Kidney (tissue), 13 donors: ENCODE measurements at regions not wholly inside any gene's neighbourhood (a gene's known extent, or its start where the extent isn't known, plus 50 kb on each side); places are given as distances from the start of the nearest gene placed in this dataset.

ENCODE experiments used
- DNase-seq, 5 donors: peaks; one replicate each; pipeline ENCODE4 v3.0.0-alpha.2; 2013 to 2020
- FAIRE-seq: peaks from 2 replicates; lab custom pipeline; 2012; peaks lifted over from hg19 to GRCh38; lab: Jason Lieb, UNC
- H3K27ac ChIP-seq, 2 donors: one replicate each; pipeline ENCODE4 v1.7.0; 2013; ENCODE audit warnings: low read depth in 2 of 2, low read length in 2 of 2, inconsistent platforms in 1 of 2
- H3K27me3 ChIP-seq: one replicate; pipeline ENCODE4 v1.7.1; 2013; ENCODE audit warnings: low read length, inconsistent platforms; ENCODE audit not compliant: control insufficient read depth, insufficient read depth
- H3K36me3 ChIP-seq, 3 donors: one replicate each; pipeline versions ENCODE4 v1.7.0 to v1.7.1; 2013; ENCODE audit warnings: low read length in 3 of 3, control low read depth in 1 of 3, inconsistent platforms in 1 of 3; ENCODE audit not compliant: insufficient read depth in 3 of 3, control insufficient read depth in 2 of 3
- H3K4me1 ChIP-seq, 3 donors: one replicate each; pipeline versions ENCODE4 v1.7.0 to v1.7.1; 2013; ENCODE audit warnings: low read length in 3 of 3, inconsistent platforms in 1 of 3, low read depth in 1 of 3; ENCODE audit not compliant: control insufficient read depth in 2 of 3, insufficient read depth in 2 of 3
- H3K4me3 ChIP-seq, 3 donors: one replicate each; pipeline versions ENCODE4 v1.7.0 to v1.8.1; 2013; ENCODE audit warnings: low read length in 3 of 3, control low read depth in 1 of 3, inconsistent platforms in 1 of 3
- H3K9ac ChIP-seq, 3 donors: one replicate each; pipeline versions ENCODE4 v1.7.0 to v1.7.1; 2013; ENCODE audit warnings: low read length in 3 of 3, control low read depth in 1 of 3, inconsistent platforms in 1 of 3
- H3K9me3 ChIP-seq, 3 donors: one replicate each; pipeline versions ENCODE4 v1.7.0 to v1.7.1; 2013; ENCODE audit warnings: low read length in 3 of 3, control low read depth in 1 of 3, inconsistent platforms in 1 of 3; ENCODE audit not compliant: control insufficient read depth in 2 of 3, insufficient read depth in 1 of 3
- CTCF ChIP-seq: IDR thresholded peaks from 3 replicates; pipeline ENCODE4 v1.5.1; 2012; ENCODE audit warnings: mild to moderate bottlenecking, moderate library complexity, borderline replicate concordance; ENCODE audit not compliant: insufficient read depth; ENCODE audit errors: extremely low read depth
- intact Hi-C: fragments of 100-400 bp; cut with DNase I; formaldehyde crosslinking; loops from one replicate; pipeline ENCODE4 v1.11.1; 2022
- donor health status: control.
- donor health status: control.
- donor health status: control.
- donor health status: control.
- donor health status: control.
- donor health status: DM: yes; HTN: yes; CAD: no.
- donor health status: Normal renal cell carcinoma (clear cell type).

- DNase-seq (no peak), FAIRE-seq (no peak)
- H3K36me3 ChIP-seq = no peaks in the 10 kb centered on the region
- no peaks in the 10 kb centered on the region for H3K9me3 ChIP-seq
- intact Hi-C loops = no loop called here
- no peak for TF ChIP-seq CTCF
- H3K27me3 ChIP-seq = no peaks in the 10 kb centered on the region
- no peak overlapping the region for H3K4me3 ChIP-seq
- H3K27ac ChIP-seq = no peak overlapping the region
- no peak overlapping the region for H3K9ac ChIP-seq
- no peaks in the 10 kb centered on the region for H3K4me1 ChIP-seq
These were observed 51.6 kb downstream of the RESF1 start for GRCh38 chr12:32010631-32011336.

- Histone ChIP-seq H3K9me3 (no peaks in the 10 kb centered on the region), H3K27ac (no peak overlapping the region), H3K27me3 (no peaks in the 10 kb centered on the region), H3K36me3 (no peaks in the 10 kb centered on the region), H3K9ac (no peak overlapping the region), H3K4me1 (no peaks in the 10 kb centered on the region), H3K4me3 (no peak overlapping the region)
- FAIRE-seq (no peak), DNase-seq (no peak)
- intact Hi-C loops = no loop called here
- TF ChIP-seq CTCF = no peak
These were observed 53.1 kb downstream of the RESF1 start for GRCh38 chr12:32012249-32012785.

- Histone ChIP-seq H3K9ac (no peak overlapping the region), H3K9me3 (no peaks in the 10 kb centered on the region), H3K27me3 (no peaks in the 10 kb centered on the region), H3K4me1 (no peaks in the 10 kb centered on the region), H3K27ac (no peak overlapping the region), H3K36me3 (no peaks in the 10 kb centered on the region), H3K4me3 (no peak overlapping the region)
- TF ChIP-seq CTCF = no peak
- FAIRE-seq = no peak
- intact Hi-C loops = no loop called here
- no peak for DNase-seq
These were observed 55.8 kb downstream of the RESF1 start for GRCh38 chr12:32015036-32015435.
